HTR-8/SVneo (cell line): ENCODE measurements at regions not wholly inside any gene's neighbourhood (a gene's known extent, or its start where the extent isn't known, plus 50 kb on each side); places are given as distances from the start of the nearest gene placed in this dataset.
"Not testable (repeated sequence)": the region's sequence is repeated elsewhere in the genome, so short reads cannot be mapped to it uniquely, and the experiment has no call there.

Experiments
- DNase-seq: peaks from one replicate; pipeline ENCODE4 v3.0.0; 2011; ENCODE audit warnings: low spot score, mixed read lengths; ENCODE audit not compliant: insufficient read length
- FAIRE-seq: peaks from 2 replicates; lab custom pipeline; 2011; peaks lifted over from hg19 to GRCh38; lab: Jason Lieb, UNC

DNA sequence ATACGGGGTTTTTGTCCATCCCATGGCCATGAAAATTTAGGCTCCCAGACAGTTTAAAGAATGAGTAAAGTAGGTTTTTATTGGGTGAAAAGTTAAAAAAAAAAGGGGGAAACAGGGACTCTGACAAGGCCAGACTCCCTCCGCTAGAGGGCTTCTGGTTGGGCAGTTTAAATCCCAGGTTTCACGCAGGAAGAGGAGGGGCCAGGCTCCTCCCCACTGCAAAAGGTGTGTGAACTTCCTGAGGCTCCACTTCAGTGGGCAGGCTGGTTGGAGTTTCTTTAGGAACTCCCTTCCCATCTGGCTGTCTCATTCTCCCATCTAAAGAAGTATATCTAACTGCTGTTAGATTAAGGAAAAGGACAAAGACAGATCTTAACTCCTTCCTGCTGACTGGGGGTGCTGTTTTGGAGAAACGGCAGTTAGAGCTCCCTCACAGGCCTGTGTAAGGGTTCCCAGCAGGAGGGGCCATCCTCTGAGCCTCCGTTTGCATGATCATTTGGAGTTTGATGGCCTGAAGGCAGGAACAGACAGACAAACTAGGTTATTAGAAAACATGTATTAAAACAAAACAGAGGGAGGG is 1160.7 kb downstream of the CNTNAP5 start:
- no peak for DNase-seq
- no peak for FAIRE-seq

DNA sequence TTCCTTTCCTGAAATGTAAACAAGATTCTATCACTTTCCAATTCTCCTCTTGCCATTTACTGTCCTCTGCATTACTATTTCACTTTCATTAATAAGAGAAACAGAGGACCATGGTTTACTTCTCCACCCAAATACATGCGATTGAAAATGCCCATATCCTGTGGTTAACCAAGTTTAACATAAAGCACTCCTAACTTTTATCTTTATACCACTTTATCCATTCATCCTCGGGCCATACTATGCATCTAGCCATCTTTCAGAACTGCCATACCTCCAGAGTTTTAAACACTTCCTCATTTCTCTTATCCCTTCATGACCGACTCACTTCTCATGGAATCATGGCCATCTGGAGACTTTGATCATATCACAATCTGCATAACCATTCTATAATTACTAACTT is 1182.3 kb downstream of the CNTNAP5 start:
- DNase-seq: no peak
- FAIRE-seq: no peak

DNA sequence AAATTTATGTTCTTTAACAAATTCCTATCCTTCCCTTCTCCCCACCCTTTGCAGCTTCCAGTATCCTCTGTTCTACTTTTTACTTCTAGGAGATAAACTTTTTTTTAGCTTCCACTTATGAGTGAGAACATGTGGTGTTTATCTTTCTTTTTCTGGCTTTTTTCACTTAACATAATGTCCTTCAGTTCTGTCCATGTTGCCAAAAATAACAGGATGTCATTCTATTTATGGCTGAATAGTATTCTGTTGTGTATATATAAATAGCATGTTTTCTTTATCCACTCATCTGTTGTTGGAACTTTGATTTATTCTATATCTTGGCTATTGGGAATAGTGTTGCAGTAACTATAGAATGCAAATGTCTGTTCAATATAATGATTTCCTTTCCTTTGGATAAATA is 1191.2 kb downstream of the CNTNAP5 start:
- DNase-seq: no peak
- FAIRE-seq: no peak

DNA sequence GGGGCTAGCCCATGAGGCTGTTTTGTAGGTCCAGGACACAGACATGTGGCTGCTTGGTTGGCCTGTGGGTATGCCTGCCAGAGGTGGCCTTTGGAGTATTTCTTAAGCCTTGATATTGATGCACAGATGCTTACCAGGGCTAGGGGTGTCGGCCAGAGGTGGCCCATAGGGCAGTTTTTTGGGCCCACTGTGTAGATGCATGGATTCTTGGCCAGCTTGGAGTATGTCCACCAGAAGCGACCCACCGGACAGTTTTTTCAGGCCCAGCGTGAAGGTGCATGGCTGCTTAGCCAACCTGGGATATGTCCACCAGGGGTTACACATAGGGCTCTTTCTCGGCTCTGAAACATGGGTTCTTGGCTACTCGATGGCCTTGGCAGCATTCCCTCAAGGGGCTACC is 1199.1 kb downstream of the CNTNAP5 start:
- FAIRE-seq (no peak), DNase-seq (no peak)

DNA sequence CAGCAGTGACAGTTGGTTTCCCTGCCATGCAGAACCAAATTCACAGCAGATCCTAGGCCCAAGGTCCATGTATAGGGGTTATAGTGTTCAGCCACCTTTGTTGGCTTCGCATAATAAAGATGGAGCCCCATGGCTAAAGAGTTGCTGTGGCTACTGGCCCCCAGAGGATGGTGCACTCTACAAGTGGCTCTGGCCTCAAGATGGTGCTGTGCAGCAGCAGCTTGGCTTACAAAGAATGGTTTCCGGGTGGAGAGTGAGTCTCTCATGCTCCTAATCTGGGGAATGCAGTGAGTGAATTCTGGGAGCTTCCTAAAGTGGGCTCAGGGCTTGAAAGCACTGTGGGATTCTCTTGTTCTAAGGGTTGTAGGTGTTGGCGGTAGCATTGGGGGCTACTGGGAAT is 1199.7 kb downstream of the CNTNAP5 start:
- no peak for FAIRE-seq
- no peak for DNase-seq

DNA sequence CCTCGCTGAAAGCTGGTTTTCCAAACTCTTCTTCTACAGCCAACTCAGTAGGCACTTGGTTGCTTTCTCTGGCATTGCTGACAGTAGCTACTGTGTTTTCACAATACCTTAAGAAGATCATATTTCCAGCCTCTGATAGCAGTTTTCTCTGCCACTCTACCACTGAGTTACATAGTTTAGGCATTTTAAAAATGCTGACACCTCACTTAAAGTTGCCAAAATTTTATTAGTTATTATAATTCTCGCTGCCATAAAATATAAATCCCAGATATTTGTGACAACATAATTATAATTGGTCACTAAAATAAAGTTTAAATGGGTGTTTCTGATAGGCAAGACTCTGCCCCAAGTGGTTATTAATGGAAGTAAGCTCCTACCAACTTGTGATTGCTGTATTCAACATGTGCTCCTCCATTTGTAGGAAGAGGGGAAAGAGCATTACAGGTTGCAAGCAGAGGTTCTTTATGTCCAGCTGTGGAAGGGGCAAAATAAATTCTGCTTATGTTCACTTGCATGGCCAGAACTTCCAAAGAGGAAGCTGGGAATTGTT is 1202.8 kb downstream of the CNTNAP5 start:
- FAIRE-seq (no peak), DNase-seq (no peak)

DNA sequence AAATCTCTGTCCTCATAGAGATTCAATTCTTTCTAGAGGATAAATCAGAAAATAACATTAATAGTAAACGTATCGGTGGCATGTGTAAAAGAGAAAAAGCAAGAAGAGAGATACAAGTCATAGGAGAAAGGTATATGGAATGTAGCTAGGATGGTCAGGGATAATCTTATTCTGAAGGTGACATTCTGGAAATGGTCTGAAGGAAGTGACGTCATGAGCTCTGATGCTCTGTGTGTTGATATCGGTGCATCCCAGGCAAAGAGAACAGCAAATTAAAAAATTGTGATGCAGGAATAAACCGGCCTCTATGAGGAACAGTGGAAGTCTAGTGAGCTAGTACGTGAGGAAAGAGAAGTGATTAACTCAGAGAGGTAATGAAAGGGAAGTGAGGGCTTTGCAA is 1215.8 kb downstream of the CNTNAP5 start:
- DNase-seq (no peak), FAIRE-seq (no peak)

DNA sequence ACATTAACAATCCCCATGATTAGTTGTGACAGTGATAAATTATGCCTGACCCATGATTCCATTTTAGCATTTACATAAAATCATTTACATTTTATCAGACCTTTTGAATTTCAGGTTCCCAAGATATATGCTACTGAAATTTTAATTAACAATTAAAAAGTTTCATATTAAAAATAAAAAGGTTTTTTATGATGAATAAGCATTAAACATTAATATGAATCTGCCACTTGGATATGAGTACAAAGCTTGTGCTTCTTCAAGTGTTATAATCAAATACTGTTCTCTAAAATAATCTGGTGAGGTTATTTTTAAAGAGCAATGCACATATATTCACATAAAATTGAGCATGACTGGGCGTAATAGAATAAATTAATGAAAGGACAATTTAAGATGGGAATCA is 1218.0 kb downstream of the CNTNAP5 start:
- DNase-seq (no peak), FAIRE-seq (no peak)

DNA sequence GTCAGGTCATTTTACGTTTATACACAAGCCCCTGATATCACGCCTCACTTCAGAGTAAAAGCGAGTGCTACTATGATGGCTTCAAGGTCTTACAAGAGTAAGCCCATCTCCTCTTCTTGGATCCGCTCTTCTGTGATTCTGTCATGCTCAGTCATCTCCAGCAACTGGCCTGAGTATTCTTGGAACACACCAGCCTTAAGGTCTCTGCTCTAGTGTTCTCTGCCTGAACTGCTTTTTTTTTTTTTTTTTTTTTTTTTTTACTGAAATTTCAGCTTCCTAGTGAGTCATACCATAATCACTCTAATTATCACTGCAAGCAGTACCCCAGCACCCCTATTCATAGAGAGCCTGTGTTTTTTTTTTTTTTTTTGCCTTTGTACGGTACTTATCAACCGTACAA is 1228.9 kb downstream of the CNTNAP5 start:
- FAIRE-seq: no peak
- no peak for DNase-seq

DNA sequence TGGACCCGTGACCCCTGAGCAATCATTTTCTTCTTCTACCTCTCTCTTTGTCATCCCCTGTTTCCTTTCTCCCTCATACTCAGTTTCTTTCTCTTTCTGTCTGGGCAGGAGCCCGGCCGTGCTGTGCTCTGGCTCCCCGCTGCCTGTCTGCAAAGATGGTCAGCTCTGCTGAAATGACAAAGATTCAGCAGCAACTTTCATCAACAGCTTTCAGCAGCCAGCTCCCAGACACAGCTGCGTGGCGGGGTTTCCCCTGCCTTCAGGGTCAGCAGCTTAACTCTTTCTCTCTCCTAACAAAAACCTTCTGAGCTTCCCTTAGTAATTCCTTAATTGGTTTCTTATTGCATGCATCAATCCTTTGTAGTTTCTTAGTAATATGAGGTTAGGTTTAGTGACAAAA is 1234.4 kb downstream of the CNTNAP5 start:
- DNase-seq (no peak), FAIRE-seq (no peak)

DNA sequence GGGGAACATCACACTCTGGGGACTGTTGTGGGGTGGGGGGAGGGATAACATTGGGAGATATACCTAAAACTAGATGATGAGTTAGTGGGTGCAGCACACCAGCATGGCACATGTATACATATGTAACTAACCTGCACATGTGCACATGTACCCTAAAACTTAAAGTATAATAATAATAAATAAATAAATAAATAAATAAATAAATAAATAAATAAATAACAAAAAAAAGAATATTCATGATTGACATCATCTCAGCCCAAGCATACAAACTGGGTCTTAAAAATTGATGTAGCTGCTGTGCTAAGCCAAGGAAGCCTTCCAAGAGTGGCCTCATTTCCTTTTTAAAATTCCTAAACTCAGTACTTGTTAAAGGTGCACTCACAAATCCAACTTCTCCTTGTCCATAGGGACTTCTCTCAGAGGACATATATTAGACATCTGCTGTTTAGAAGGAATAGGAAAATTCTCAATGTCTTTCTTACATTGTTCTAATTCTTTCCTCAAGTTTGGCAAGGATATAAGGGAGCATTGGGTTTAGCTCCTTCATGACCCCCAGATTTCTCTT is 1235.4 kb downstream of the CNTNAP5 start:
- not testable (repeated sequence) for DNase-seq, FAIRE-seq

DNA sequence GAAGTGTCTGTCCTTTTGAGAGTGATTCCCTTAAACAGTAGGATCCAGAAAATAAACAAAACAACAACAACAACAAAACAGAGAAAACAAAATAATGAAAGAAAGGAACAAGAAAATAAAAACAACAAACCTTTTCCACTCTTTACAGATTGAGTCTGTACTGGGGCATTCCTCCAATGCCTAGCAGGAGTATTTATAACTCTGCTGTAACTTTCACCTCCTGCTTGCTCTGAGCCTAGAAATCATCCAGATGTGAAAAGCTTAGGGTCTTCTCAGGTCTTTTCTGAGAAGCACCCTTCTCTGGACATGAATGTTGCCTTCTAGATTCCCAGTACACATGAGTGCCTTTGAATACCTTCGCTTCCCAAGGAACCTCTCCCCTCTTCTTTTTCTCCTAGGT is 1239.4 kb downstream of the CNTNAP5 start:
- DNase-seq: no peak
- FAIRE-seq: no peak

DNA sequence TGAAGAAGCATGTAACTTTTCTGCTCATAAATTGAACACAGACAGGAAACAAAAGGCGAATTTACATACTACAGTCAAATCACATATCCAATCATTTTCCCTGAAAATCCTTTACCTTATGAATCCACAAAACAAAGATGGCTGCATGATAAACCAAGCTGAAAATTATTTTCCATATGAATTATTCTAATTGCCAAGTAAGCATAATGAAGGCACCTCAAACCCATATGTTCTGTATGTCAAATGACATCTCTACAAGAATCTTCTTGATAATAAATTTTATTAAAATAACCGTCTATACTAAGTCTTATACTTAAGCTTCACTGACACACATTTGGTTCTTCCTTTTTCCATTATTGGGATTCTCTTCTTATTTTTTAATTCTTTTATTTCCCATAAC is 1242.6 kb downstream of the CNTNAP5 start:
- DNase-seq (no peak), FAIRE-seq (no peak)

DNA sequence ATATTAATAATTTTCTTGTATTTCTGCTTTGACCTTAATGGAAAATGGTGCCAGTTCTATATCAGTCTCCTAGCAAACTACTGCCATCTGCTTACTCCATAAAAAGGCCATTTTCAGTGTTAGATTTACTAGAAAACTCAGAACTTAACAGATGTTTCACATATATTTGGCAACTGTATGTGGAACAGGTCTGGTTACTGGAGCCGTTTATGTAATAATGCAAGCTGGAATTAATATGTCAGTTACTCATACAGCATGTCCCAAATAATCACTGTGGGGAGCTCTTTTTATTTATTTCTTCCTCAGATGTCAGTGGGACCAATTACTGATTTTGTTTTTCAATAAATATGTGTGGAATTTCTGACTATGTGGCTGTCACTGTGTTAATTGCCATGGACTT is 1247.6 kb downstream of the CNTNAP5 start:
- FAIRE-seq (no peak), DNase-seq (no peak)

DNA sequence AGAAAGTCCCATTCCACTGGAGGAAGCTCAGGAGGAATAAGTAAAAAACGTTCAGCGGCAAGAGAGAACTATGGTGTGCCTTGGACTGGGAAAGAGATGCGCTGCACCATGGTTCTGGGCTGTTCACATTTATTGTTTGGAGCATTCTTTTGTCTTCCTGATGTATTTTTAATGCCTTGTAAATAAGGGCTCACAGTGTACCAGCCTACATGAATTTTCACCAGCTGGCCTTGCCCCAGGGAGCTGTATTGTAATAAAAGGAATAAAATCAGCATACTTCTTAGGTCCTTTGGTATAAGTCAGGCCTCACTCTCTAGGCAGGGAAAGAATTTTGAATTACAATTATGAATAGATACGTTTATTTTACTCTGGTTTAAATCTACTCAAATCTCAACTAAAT is 1249.6 kb downstream of the CNTNAP5 start:
- FAIRE-seq (no peak), DNase-seq (no peak)

DNA sequence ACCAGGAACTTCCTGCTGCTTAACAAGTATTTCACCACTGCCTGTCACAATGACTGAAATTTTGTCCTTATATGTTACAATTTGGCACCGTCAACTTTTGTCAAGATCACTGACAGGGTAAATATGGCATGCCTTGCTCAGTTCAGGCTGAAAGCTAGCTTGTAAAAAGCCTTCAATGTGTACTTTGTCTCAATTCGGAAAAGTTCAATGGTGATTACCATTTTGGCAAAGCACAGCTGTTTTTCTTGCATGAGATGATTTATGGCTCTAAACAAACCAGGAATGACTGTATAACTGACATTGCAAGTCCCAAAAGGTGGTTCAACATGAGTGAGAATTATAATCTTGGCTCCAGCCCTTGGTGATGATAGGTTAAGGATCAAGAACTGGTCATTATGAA is 1255.2 kb downstream of the CNTNAP5 start:
- DNase-seq (no peak), FAIRE-seq (no peak)

DNA sequence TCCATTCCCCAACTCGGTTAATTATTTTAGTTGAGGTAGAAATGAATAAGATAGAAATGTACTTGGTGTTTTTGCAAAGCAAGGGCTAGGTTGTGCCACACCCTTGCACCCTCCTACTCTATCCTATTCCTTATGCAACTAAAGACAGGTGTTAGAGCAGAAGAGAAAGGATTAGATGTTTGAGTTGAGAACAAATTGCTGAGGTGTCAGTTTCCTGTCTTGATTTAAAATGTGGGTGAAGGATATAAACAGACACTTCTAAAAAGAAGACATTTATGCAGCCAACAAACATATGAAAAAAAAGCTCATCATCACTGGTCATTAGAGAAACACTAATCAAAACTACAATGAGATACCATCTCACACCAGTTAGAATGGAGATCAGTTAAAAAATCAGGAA is 1256.2 kb downstream of the CNTNAP5 start:
- no peak for DNase-seq
- FAIRE-seq: no peak

DNA sequence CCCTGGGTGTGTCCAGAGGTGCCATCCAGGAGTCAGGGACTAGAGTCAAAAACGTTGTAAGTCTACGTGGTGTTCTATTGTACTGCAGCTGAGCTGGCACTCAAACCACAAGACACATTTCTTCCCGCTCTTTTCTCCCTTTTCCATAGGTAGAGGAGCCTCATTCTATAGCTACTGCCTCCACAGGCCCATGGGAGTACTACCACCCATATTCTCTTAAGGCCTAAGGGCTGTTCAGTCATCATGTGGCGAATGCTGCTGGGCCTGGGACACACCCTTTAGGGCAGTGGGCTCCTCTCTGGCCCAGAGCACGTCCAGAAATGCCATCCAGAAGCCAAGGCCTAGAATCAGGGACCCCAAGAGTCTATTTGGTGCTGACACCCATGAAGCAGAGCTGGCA is 1271.7 kb downstream of the CNTNAP5 start:
- no peak for DNase-seq
- no peak for FAIRE-seq

DNA sequence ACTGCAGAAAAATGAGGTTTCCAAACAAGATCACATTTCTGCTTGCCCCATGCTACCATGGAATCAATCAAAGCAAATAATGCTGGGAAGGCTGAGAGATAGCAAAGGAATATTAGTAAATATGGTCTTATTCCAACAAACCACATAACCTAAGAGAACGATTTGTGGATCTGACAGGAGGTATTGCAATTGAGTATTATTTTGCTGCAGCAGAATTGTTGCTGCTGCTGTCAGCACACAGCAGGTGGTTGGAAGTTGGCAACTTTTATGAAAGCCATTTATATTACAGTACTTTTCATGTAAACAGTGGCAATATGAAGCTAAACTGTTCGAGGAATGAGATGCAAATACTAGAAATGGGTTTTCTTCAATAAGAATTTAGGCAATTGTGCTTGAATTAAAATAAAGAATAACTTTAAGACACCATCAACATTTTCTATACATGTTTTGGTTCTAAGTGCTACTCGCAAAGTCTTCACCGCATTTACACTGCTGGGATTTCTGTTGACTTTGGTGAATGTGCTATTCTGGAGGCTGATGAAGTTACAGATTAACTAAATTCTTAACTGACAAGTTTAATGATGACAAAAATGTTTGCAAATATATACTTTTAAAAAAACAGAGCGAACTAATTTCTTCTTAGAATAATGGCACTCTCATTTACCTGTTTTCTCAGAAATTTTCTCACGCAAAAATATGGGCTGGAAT is 1285.7 kb downstream of the CNTNAP5 start:
- no peak for FAIRE-seq
- DNase-seq: no peak

DNA sequence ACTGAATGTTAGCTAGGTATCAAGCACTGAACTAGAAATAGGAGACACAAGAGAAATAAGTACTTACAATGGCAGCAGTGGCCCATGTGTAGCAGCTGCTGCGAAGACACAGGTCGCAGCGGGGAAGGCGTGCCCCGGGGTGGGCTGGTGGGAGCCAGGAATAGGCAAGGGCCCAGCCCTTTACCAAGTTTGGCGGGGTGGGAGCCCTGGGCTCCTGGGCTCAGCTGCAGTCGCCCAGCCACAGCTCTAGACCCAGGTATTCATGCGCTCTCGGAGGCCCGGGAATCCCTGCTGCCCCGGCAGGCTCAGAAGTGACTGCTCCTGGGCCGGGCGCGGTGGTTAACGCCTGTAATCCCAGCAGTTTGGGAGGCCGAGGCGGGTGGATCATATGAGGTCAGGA is 1287.3 kb downstream of the CNTNAP5 start:
- DNase-seq (no peak), FAIRE-seq (no peak)

DNA sequence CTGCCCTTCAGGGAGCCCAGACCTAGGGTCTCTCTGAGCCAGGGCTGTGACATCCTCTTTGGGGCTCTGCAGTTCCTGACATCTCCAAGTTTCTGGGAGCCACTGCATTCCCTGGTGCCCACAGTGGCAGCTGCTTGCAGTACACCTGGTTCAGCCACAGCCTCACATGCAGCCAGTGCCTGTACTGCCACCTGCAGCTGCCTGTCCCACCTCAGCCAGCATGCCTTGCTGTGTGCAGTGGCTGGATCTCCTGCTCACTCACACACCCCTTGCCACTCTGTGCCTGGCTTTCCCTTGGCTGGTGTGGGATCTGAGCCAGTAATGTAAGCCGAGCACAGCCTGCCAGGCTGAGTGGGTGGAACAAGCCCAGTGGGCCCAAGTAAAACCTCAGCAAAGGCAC is 1288.7 kb downstream of the CNTNAP5 start:
- FAIRE-seq (no peak), DNase-seq (no peak)

DNA sequence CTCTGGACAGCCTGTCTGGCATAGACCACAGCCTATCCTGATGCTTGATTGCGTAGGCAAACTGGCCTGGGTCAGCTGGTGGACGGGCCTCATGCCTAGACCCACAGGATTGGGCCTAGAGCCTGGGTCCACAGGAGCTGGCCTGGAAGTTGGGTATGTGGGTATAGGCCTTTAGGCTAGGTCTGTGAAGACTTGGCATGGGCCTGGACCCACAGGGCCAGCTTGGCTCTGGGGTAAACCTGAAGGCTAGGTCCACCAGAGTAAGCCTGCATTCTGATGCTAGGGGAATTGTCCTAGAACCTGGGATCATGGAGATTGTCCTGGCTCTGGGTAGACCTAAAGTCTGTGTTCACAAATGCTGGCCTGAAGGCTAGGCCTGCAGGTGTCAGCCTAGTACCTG is 1293.7 kb downstream of the CNTNAP5 start:
- FAIRE-seq (no peak), DNase-seq (no peak)
